ENCODE measurements at regions not wholly inside any gene's neighbourhood (a gene's known extent, or its start where the extent isn't known, plus 50 kb on each side); places are given as distances from the start of the nearest gene placed in this dataset.

DNA sequence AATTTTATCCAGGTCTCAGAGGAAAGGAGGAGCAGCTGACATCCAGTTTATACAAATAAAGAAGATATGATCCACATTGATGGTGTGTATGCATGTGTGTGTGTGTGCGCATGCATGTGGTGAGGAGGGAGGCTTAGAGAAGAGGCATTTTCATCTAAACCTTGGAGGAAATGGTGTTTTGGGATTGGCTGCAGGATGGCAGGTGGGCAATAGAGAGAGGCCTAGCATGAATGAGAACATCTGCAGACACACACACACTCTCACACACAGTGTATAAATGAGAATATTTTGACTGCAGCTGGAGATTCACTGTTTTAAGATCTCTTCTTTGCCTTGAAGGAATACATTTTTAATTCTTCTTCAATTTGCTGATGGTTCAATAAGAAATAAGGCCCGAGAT lies 61.7 kb upstream of the TMEM17 start:
- Histone ChIP-seq H3K4me3 (ENCODE audit: low read depth in 1 of 2, low read length in 2 of 2) (no peak overlapping the region), H3K9me3 (ENCODE audit: control insufficient read depth in 2 of 2, insufficient read depth in 1 of 2, low read depth in 1 of 2, low read length in 1 of 2) (no peaks in the 10 kb centered on the region), H3K27ac (ENCODE audit: low read depth in 2 of 2, low read length in 1 of 2) (no peak overlapping the region), H3K4me1 (ENCODE audit: control insufficient read depth in 2 of 2, insufficient read depth in 2 of 2, low read length in 1 of 2) (peaks cover 5 to 9% of the 10 kb centered on the region in 2 donors), H3K27me3 (ENCODE audit: control insufficient read depth in 1 of 2, insufficient read depth in 2 of 2, low read length in 2 of 2) (no peaks in the 10 kb centered on the region), H3K36me3 (ENCODE audit: control insufficient read depth in 2 of 2, insufficient read depth in 2 of 2, low read length in 1 of 2) (no peaks in the 10 kb centered on the region)
- 83 to 90% methylated on average over 2 of the region's 2 CpGs for WGBS, 2 donors

DNA sequence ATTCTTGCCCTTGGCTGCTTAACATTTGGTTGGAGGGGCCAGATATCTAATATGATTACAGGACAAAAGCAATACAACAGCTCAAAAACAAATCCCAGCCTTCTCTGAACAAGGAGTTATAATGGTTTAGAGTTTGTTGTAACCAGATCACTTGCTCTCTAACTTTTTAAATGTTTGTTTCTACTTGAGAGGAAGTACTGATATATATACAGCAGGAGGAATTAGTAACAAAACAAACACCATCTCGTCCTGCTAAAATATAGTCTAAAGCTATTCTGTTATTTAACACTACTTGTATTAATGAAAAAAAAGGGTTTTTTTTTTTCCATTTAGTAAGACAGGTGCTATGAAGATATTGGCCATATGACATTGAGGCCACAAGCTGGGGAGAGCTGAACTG lies 60.9 kb upstream of the TMEM17 start:
- Histone ChIP-seq H3K4me3 (ENCODE audit: low read depth in 1 of 2, low read length in 2 of 2) (no peak overlapping the region), H3K4me1 (ENCODE audit: control insufficient read depth in 2 of 2, insufficient read depth in 2 of 2, low read length in 1 of 2) (peaks cover 5 to 9% of the 10 kb centered on the region in 2 donors)
- WGBS, 2 donors: 57 to 70% methylated on average over 1 of the region's 1 CpG

DNA sequence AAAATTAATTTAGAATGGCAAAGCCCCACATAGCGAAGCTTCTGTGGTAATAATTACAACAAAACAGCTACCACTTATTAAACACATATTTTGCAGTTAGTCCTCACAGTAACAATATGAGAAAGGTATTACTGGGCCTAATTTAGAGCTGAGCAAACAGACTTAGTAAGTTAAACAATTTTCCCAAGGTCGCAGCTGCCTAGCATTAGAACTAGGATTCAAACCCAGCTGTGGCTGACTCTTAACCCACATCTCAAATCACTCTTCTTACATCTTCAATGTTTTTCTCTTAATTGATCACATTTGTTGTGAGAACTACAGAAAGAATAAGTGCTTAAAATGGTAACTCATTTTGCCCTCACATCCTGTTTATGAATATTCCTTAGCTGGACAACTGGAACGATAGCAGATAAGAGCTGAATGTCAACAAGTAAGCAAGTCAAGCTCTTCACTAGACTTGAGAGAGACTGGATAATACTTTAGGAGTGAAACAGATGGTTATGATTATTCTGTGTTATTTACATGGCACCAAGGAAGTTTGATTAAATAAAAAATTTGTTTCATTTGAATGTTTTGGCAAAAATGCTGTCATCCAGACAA lies 59.4 kb upstream of the TMEM17 start:
- Histone ChIP-seq H3K4me1 (ENCODE audit: control insufficient read depth in 2 of 2, insufficient read depth in 2 of 2, low read length in 1 of 2) (peaks cover 0 to 1% of the 10 kb centered on the region in 2 donors), H3K27ac (ENCODE audit: low read depth in 2 of 2, low read length in 1 of 2) (no peak overlapping the region), H3K4me3 (ENCODE audit: low read depth in 1 of 2, low read length in 2 of 2) (no peak overlapping the region), H3K36me3 (ENCODE audit: control insufficient read depth in 2 of 2, insufficient read depth in 2 of 2, low read length in 1 of 2) (no peaks in the 10 kb centered on the region), H3K27me3 (ENCODE audit: control insufficient read depth in 1 of 2, insufficient read depth in 2 of 2, low read length in 2 of 2) (no peaks in the 10 kb centered on the region), H3K9me3 (ENCODE audit: control insufficient read depth in 2 of 2, insufficient read depth in 1 of 2, low read depth in 1 of 2, low read length in 1 of 2) (no peaks in the 10 kb centered on the region)
- 80 to 91% methylated on average over 3 of the region's 3 CpGs for WGBS, 2 donors

More for the DNA sequence above, 60.9 kb upstream of the TMEM17 start:
- Histone ChIP-seq H3K36me3 (ENCODE audit: control insufficient read depth in 2 of 2, insufficient read depth in 2 of 2, low read length in 1 of 2) (no peaks in the 10 kb centered on the region), H3K27ac (ENCODE audit: low read depth in 2 of 2, low read length in 1 of 2) (no peak overlapping the region), H3K27me3 (ENCODE audit: control insufficient read depth in 1 of 2, insufficient read depth in 2 of 2, low read length in 2 of 2) (no peaks in the 10 kb centered on the region), H3K9me3 (ENCODE audit: control insufficient read depth in 2 of 2, insufficient read depth in 1 of 2, low read depth in 1 of 2, low read length in 1 of 2) (no peaks in the 10 kb centered on the region)

DNA sequence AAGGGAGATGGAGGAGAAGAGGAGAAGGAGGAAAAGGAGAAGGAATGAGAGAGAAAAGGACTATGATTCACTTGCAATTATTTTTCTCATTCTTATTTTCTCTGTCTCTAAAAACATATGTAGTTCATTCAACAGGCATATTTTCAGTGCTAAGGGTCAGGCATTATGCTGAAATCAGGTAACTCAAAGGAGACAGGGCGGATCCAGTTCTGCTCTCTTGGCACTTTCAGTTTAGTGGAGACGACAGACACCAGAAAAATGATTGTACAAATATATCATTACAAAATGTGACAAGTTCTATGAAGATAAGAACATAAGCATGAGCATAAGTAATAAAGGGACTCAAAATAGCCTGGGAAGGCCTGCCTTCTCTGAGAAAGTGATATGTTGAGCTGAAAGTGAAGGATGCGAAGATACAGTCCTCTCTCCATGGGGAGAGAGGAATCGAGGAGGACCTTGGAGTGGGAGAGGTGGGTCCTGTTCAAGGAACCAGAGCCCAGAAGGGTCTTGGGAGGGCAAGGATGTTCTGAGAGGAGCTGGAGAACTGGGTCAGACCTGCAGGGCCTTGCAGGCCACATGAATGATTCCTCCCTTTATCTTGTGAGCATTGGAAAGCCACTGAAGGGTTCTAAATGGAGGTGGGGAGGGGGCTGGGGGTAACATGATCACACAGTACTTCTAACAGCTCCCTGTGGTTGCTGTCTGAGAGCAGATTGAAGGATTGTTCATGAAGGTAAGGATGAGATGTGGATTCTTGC lies 58.6 kb upstream of the TMEM17 start:
- Histone ChIP-seq H3K36me3 (ENCODE audit: control insufficient read depth in 2 of 2, insufficient read depth in 2 of 2, low read length in 1 of 2) (no peaks in the 10 kb centered on the region), H3K4me3 (ENCODE audit: low read depth in 1 of 2, low read length in 2 of 2) (no peak overlapping the region), H3K27ac (ENCODE audit: low read depth in 2 of 2, low read length in 1 of 2) (no peak overlapping the region), H3K27me3 (ENCODE audit: control insufficient read depth in 1 of 2, insufficient read depth in 2 of 2, low read length in 2 of 2) (no peaks in the 10 kb centered on the region), H3K4me1 (ENCODE audit: control insufficient read depth in 2 of 2, insufficient read depth in 2 of 2, low read length in 1 of 2) (no peaks in the 10 kb centered on the region), H3K9me3 (ENCODE audit: control insufficient read depth in 2 of 2, insufficient read depth in 1 of 2, low read depth in 1 of 2, low read length in 1 of 2) (no peaks in the 10 kb centered on the region)
- 88 to 91% methylated on average over 4 of the region's 4 CpGs for WGBS, 2 donors

DNA sequence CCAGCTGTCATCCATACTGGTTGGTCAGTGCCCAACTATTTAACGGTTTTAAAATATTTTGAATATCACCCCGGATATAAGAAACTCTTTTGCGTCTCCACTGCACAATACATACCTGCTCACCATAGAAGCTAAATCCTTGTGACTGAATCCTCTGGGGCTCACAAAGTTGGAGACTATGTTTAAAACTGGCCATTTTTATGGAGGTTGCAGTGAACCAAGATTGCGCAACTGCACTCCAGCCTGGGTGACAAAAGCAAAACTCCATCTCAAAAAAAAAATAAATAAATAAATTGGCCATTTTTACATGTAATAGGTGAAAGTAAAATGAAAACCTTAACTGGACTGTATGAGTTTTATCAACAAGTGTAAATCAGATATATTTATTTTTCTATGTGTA lies 55.6 kb upstream of the TMEM17 start:
- no peaks in the 10 kb centered on the region for H3K4me1 ChIP-seq (ENCODE audit: control insufficient read depth in 2 of 2, insufficient read depth in 2 of 2, low read length in 1 of 2)
- no peaks in the 10 kb centered on the region for H3K9me3 ChIP-seq (ENCODE audit: control insufficient read depth in 2 of 2, insufficient read depth in 1 of 2, low read depth in 1 of 2, low read length in 1 of 2)
- H3K27ac ChIP-seq (ENCODE audit: low read depth in 2 of 2, low read length in 1 of 2): no peak overlapping the region
- no peak overlapping the region for H3K4me3 ChIP-seq (ENCODE audit: low read depth in 1 of 2, low read length in 2 of 2)
- no peaks in the 10 kb centered on the region for H3K27me3 ChIP-seq (ENCODE audit: control insufficient read depth in 1 of 2, insufficient read depth in 2 of 2, low read length in 2 of 2)
- H3K36me3 ChIP-seq (ENCODE audit: control insufficient read depth in 2 of 2, insufficient read depth in 2 of 2, low read length in 1 of 2): no peaks in the 10 kb centered on the region
- WGBS, 2 donors: 97 to 99% methylated on average over 4 of the region's 4 CpGs

DNA sequence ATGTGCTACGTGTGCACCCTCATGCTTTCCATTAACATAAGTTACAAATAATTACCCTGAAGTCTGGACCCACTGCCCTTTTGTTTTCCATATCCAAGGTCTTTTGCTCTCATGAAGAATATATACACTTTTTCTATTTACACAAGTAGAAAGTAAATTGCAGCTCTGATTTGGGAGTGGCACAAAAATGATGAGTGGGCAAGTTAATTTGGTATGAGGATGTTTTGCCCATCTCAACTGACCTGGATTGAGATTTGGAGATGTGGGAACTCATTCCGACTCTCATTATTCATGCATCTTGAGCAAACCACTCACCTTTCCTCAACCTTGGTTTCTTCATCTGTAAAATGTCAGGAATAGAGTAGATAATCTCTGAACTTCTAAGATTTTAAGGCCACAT lies 53.6 kb upstream of the TMEM17 start:
- Histone ChIP-seq H3K9me3 (ENCODE audit: control insufficient read depth in 2 of 2, insufficient read depth in 1 of 2, low read depth in 1 of 2, low read length in 1 of 2) (no peaks in the 10 kb centered on the region), H3K27ac (ENCODE audit: low read depth in 2 of 2, low read length in 1 of 2) (no peak overlapping the region), H3K4me3 (ENCODE audit: low read depth in 1 of 2, low read length in 2 of 2) (no peak overlapping the region), H3K36me3 (ENCODE audit: control insufficient read depth in 2 of 2, insufficient read depth in 2 of 2, low read length in 1 of 2) (no peaks in the 10 kb centered on the region), H3K4me1 (ENCODE audit: control insufficient read depth in 2 of 2, insufficient read depth in 2 of 2, low read length in 1 of 2) (no peaks in the 10 kb centered on the region), H3K27me3 (ENCODE audit: control insufficient read depth in 1 of 2, insufficient read depth in 2 of 2, low read length in 2 of 2) (no peaks in the 10 kb centered on the region)
- 81 to 83% methylated on average over 2 of the region's 2 CpGs for WGBS, 2 donors

DNA sequence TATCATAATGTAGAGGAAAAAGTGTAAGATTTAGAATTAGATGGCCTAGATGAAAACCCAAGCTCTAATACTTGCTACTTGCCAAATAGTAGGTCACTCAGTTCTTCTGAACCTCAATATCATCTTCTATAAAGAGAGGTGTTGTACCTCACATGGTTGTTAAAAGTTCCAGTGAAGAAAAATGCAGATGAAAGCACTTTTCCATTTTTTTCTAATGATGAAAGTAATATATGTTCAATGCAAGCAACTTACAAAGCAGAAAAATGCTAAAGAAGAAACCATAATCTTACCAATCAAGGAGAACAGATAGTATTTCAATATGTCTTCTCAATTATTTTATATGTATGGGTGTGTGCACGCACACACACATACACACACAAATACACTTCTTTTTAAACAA lies 52.7 kb upstream of the TMEM17 start:
- H3K27ac ChIP-seq (ENCODE audit: low read depth in 2 of 2, low read length in 1 of 2): no peak overlapping the region
- H3K4me1 ChIP-seq (ENCODE audit: control insufficient read depth in 2 of 2, insufficient read depth in 2 of 2, low read length in 1 of 2): no peaks in the 10 kb centered on the region
- no peaks in the 10 kb centered on the region for H3K9me3 ChIP-seq (ENCODE audit: control insufficient read depth in 2 of 2, insufficient read depth in 1 of 2, low read depth in 1 of 2, low read length in 1 of 2)
- no peaks in the 10 kb centered on the region for H3K27me3 ChIP-seq (ENCODE audit: control insufficient read depth in 1 of 2, insufficient read depth in 2 of 2, low read length in 2 of 2)
- WGBS, 2 donors: 94 to 98% methylated on average over 1 of the region's 1 CpG
- H3K36me3 ChIP-seq (ENCODE audit: control insufficient read depth in 2 of 2, insufficient read depth in 2 of 2, low read length in 1 of 2): no peaks in the 10 kb centered on the region
- no peak overlapping the region for H3K4me3 ChIP-seq (ENCODE audit: low read depth in 1 of 2, low read length in 2 of 2)

DNA sequence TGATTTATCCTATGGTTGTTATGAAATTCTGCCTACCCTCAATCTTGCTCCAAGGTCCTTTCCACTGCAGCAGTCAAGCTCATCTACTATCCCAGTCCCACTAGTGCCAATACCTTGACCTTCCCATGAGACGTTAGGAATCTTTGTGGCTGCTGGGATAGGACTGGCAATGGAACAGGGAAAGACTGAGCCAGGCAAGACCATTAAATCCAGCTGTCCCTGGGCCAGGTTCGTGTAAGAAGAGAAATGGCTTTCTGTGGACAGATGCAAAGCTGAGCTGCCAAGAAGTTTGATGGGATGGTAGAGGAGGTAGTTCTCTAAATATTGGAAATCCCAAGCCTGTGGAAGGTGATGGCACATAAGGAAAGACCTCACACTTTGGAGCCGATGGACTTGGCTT lies 50.1 kb upstream of the TMEM17 start:
- WGBS, 2 donors: 55 to 62% methylated on average over 3 of the region's 3 CpGs
- H3K36me3 ChIP-seq (ENCODE audit: control insufficient read depth in 2 of 2, insufficient read depth in 2 of 2, low read length in 1 of 2): no peaks in the 10 kb centered on the region
- no peak overlapping the region for H3K27ac ChIP-seq (ENCODE audit: low read depth in 2 of 2, low read length in 1 of 2)
- H3K4me1 ChIP-seq (ENCODE audit: control insufficient read depth in 2 of 2, insufficient read depth in 2 of 2, low read length in 1 of 2): no peaks in the 10 kb centered on the region
- no peaks in the 10 kb centered on the region for H3K9me3 ChIP-seq (ENCODE audit: control insufficient read depth in 2 of 2, insufficient read depth in 1 of 2, low read depth in 1 of 2, low read length in 1 of 2)
- H3K27me3 ChIP-seq (ENCODE audit: control insufficient read depth in 1 of 2, insufficient read depth in 2 of 2, low read length in 2 of 2): no peaks in the 10 kb centered on the region
- no peak overlapping the region for H3K4me3 ChIP-seq (ENCODE audit: low read depth in 1 of 2, low read length in 2 of 2)
